Retinal pigment epithelial cell (primary cell): ENCODE measurements at regions not wholly inside any gene's neighbourhood (a gene's known extent, or its start where the extent isn't known, plus 50 kb on each side); places are given as distances from the start of the nearest gene placed in this dataset.

Source experiments
- DNase-seq: peaks from one replicate; pipeline ENCODE4 v3.0.0-alpha.2; 2010; ENCODE audit warnings: low read depth
- H3K4me3 ChIP-seq: 2 replicates; pipeline ENCODE4 v1.5.1; 2011; ENCODE audit warnings: mild to moderate bottlenecking, low read length, control low read depth, moderate library complexity
- CTCF ChIP-seq: conservative IDR thresholded peaks from 2 replicates; pipeline ENCODE4 v1.5.1; 2011; ENCODE audit warnings: low read depth, low read length, control low read depth, inconsistent platforms

DNA sequence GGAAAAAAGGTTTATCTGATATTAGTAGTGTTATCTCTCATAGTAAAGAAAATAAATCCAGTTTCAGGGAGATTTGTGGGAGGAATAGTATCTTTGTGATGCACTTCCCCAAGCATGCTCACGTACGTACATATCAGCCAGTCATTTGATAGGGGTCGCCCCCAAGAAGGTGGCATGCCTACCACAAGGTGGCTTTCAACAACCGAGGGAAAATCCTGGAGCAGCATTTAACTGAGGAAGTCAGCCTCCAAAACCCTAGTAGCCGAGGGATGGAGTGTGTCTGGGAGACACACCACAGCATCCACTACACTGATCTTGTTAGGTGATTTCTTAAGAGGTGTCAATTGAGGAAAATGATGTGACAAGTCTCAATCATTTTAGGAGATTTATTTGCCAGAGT, 623.9 kb downstream of the NYAP2 start:
- peak; percentile 33 for TF ChIP-seq CTCF
- no peak for DNase-seq
- no peak overlapping the region for H3K4me3 ChIP-seq

DNA sequence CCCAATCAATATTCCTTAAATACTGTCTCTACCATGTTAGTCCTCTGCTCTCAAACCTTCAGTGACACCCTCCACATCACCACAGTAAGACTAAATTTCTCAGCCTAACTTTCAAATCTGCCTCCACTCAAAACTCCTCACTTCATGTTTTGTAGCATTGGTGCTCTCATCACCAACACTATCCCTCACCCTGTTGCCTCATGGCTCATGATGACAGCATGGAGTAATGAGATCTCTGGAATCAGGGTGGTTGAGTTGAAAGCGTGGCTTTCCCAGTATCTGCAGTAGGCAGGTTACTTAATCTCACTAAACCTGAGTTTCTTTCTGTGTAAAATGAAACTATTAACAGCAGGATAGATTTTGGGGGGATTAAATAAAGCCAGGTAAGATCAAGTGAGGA, 621.4 kb downstream of the NYAP2 start:
- no peak for TF ChIP-seq CTCF
- no peak for DNase-seq
- no peak overlapping the region for H3K4me3 ChIP-seq

GRCh38 chr2:226020176-226020575, 620.7 kb downstream of the NYAP2 start:
- no peak overlapping the region for H3K4me3 ChIP-seq
- DNase-seq, result no peak
- TF ChIP-seq CTCF, result no peak

DNA sequence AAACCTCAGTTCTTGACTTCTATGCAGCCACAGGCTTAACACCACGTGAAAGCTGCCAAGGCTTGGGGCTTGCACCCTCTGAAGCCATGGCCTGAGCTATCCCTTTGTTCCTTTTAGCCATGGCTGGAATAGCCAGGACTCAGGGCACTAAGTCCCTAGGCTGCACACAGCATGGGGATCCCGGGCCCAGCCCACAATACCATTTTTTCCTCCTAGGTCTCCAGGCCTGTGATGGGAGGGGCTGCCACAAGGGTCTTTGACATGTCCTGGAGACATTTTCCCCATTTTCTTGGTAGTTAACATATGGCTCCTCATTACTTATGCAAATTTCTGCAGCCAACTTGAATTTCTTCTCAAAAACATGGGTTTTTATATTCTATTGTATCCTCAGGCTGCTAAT, 619.1 kb downstream of the NYAP2 start:
- TF ChIP-seq CTCF, result no peak
- no peak for DNase-seq
- no peak overlapping the region for H3K4me3 ChIP-seq

DNA sequence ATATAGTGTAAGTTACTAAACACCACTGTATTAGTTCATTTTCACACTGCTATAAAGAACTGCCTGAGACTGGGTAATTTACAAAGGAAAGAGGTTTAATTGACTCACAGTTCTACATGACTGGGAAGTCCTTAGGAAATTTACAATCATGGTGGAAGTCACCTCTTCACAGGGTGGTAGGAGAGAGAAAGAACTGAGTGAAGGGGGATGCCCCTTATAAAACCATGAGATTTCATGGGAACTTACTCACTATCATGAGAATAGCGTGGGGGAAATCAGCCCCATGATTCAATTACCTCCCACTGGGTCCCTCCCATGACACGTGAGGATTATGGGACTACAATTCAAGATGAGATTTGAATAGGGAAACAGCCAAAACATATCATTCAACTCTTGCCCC, 618.0 kb downstream of the NYAP2 start:
- TF ChIP-seq CTCF, result no peak
- no peak for DNase-seq

GRCh38 chr2:226017107-226017506, 617.6 kb downstream of the NYAP2 start:
- TF ChIP-seq CTCF, result no peak
- no peak for DNase-seq
- no peak overlapping the region for H3K4me3 ChIP-seq

More for the DNA sequence above, 618.0 kb downstream of the NYAP2 start:
- H3K4me3 ChIP-seq, result no peak overlapping the region

GRCh38 chr2:226011716-226012450, 612.4 kb downstream of the NYAP2 start:
- peak overlapping the region; percentile 14 for H3K4me3 ChIP-seq
- no peak for TF ChIP-seq CTCF
- no peak for DNase-seq
